GM19397 (cell line): ENCODE measurements at regions not wholly inside any gene's neighbourhood (a gene's known extent, or its start where the extent isn't known, plus 50 kb on each side); places are given as distances from the start of the nearest gene placed in this dataset.

ENCODE experiments used
- ATAC-seq: cut with Tn5 transposase; IDR thresholded peaks from one replicate; pipeline ENCODE4 v1.9.1; 2021; ENCODE audit warnings: mild to moderate bottlenecking, moderate library complexity; ENCODE audit not compliant: unreplicated experiment

GRCh38 chr6:90819483-90819882 lies 232.6 kb upstream of the MAP3K7 start:
- no peak for ATAC-seq

GRCh38 chr6:90818163-90818562 lies 231.3 kb upstream of the MAP3K7 start:
- no peak for ATAC-seq

GRCh38 chr6:90816764-90817163 lies 229.9 kb upstream of the MAP3K7 start:
- ATAC-seq, result no peak

- no peak for ATAC-seq
These were observed 224.8 kb upstream of the MAP3K7 start for GRCh38 chr6:90811596-90812226.

- ATAC-seq, result no peak
These were observed 222.2 kb upstream of the MAP3K7 start for GRCh38 chr6:90809035-90809434.

- ATAC-seq, result no peak
These were observed 221.2 kb upstream of the MAP3K7 start for GRCh38 chr6:90807791-90808701.

GRCh38 chr6:90805619-90806155 lies 218.8 kb upstream of the MAP3K7 start:
- no peak for ATAC-seq

- no peak for ATAC-seq
These were observed 217.1 kb upstream of the MAP3K7 start for GRCh38 chr6:90803956-90804355.

- no peak for ATAC-seq
These were observed 208.2 kb upstream of the MAP3K7 start for GRCh38 chr6:90795078-90795477.

GRCh38 chr6:90793771-90794170 lies 206.9 kb upstream of the MAP3K7 start:
- no peak for ATAC-seq

GRCh38 chr6:90790696-90791095 lies 203.8 kb upstream of the MAP3K7 start:
- no peak for ATAC-seq

GRCh38 chr6:90790058-90790457 lies 203.2 kb upstream of the MAP3K7 start:
- ATAC-seq, result no peak

- no peak for ATAC-seq
These were observed 201.9 kb upstream of the MAP3K7 start for GRCh38 chr6:90788781-90789180.

- no peak for ATAC-seq
These were observed 200.6 kb upstream of the MAP3K7 start for GRCh38 chr6:90787446-90787845.

GRCh38 chr6:90780778-90781177 lies 193.9 kb upstream of the MAP3K7 start:
- ATAC-seq, result no peak

GRCh38 chr6:90780141-90780540 lies 193.3 kb upstream of the MAP3K7 start:
- ATAC-seq, result no peak

- ATAC-seq, result no peak
These were observed 191.7 kb upstream of the MAP3K7 start for GRCh38 chr6:90778417-90779203.

GRCh38 chr6:90770778-90771177 lies 183.9 kb upstream of the MAP3K7 start:
- ATAC-seq, result no peak

- ATAC-seq, result no peak
These were observed 179.0 kb upstream of the MAP3K7 start for GRCh38 chr6:90765895-90766294.

- ATAC-seq, result no peak
These were observed 178.6 kb upstream of the MAP3K7 start for GRCh38 chr6:90765491-90765890.

GRCh38 chr6:90764001-90764400 lies 177.1 kb upstream of the MAP3K7 start:
- ATAC-seq, result no peak
